ENCODE measurements at regions not wholly inside any gene's neighbourhood (a gene's known extent, or its start where the extent isn't known, plus 50 kb on each side); places are given as distances from the start of the nearest gene placed in this dataset.

GRCh38 chr3:144638009-144638408 lies 666.4 kb downstream of the DIPK2A start:
- Histone ChIP-seq H4K20me1 (ENCODE audit: control insufficient read depth, insufficient read depth, insufficient read length) (no peaks in the 10 kb centered on the region), H3K4ac (ENCODE audit: low read depth, low read length) (no peak overlapping the region), H2BK120ac (ENCODE audit: low read depth, low read length, poor library complexity, severe bottlenecking) (no peak overlapping the region), H4K91ac (ENCODE audit: insufficient read length, low read depth, low read length) (no peak overlapping the region), H3K14ac (ENCODE audit: insufficient read depth, low read length) (no peak overlapping the region), H2BK5ac (ENCODE audit: insufficient read length, low read length) (no peak overlapping the region), H4K8ac (replicated peaks; ENCODE audit: insufficient read length, low read depth, low read length) (no peak overlapping the region), H3T11ph (ENCODE audit: low read length) (no peak overlapping the region), H3K23me2 (ENCODE audit: insufficient read length, low read depth, low read length, poor library complexity, severe bottlenecking) (no peaks in the 10 kb centered on the region), H3K4me1 (ENCODE audit: insufficient read depth, low read length) (no peaks in the 10 kb centered on the region), H3K27ac (ENCODE audit: insufficient read length, low read depth, low read length) (no peak overlapping the region), H3K9ac (ENCODE audit: extremely low read depth, insufficient read length, low read length) (no peak overlapping the region), H3K23ac (ENCODE audit: insufficient read length, low read depth, low read length) (no peak overlapping the region), H2BK12ac (ENCODE audit: insufficient read length, low read depth, low read length) (no peak overlapping the region), H2BK15ac (ENCODE audit: low read depth, low read length) (no peak overlapping the region), H2AFZ (ENCODE audit: low read length) (no peak overlapping the region), H3K56ac (ENCODE audit: insufficient read length, low read depth, low read length) (no peak overlapping the region), H2BK20ac (ENCODE audit: low read depth, low read length, poor library complexity, severe bottlenecking) (no peak overlapping the region), H3K9me3 (ENCODE audit: control insufficient read depth, low read depth, low read length) (no peaks in the 10 kb centered on the region), H4K5ac (ENCODE audit: insufficient read length, low read depth, low read length) (no peak overlapping the region), H3K18ac (ENCODE audit: insufficient read length, low read depth, low read length) (no peak overlapping the region), H3K27me3 (ENCODE audit: insufficient read depth, low read length) (no peaks in the 10 kb centered on the region), H3K79me1 (ENCODE audit: insufficient read depth, low read depth, low read length, poor library complexity, severe bottlenecking) (no peaks in the 10 kb centered on the region), H2AK5ac (ENCODE audit: insufficient read length, low read length) (no peak overlapping the region), H3K4me2 (ENCODE audit: insufficient read depth, insufficient read length, low read length) (no peak overlapping the region), H3K79me2 (ENCODE audit: insufficient read depth, low read length) (no peaks in the 10 kb centered on the region)
- DNase-seq = no peak
- Mint-ChIP-seq H3K36me3 (ENCODE audit: insufficient read depth in 1 of 3, low read depth in 3 of 3) (peaks cover 0 to 11% (median 2%) of the 10 kb centered on the region in 3 experiments; a peak in 4 of 7 replicates), H3K4me1 (peaks cover 2% of the 10 kb centered on the region in 2 experiments; a peak in 2 of 4 replicates), H3K27ac (no peak overlapping the region), H3K9me3 (peaks cover 2 to 8% of the 10 kb centered on the region in 2 experiments; a peak in 4 of 5 replicates), H3K27me3 (ENCODE audit: low read depth) (no peaks in the 10 kb centered on the region), H3K4me3 (no peak overlapping the region)
- TF ChIP-seq CTCF (conservative IDR thresholded peaks at IDR 0.05) = no peak

Measured in H9 (cell line).